HepG2 (cell line): ENCODE measurements at regions not wholly inside any gene's neighbourhood (a gene's known extent, or its start where the extent isn't known, plus 50 kb on each side); places are given as distances from the start of the nearest gene placed in this dataset.

ENCODE experiments used
- ATAC-seq: fragments of 200-7000 bp; cut with Tn5 transposase; 3 replicates; pipeline ENCODE4 v1.9.1; 2020; ENCODE audit warnings: mild to moderate bottlenecking, moderate library complexity
- BruUV-seq: library from RNA; stranded (reverse); fragments of 400-500 nt; replicated peaks from 2 replicates; lab custom pipeline; 2021; lab: Mats Ljungman, UMichigan
- CTCF ChIA-PET: fragments of 300-600 bp; formaldehyde crosslinking; extraction: SDS; loops from one replicate; lab custom pipeline; 2021; ENCODE audit warnings: low total read pairs, inconsistent platforms, low intra/inter-chr PET ratio; lab: Yijun Ruan, JAX
- POLR2A ChIA-PET: fragments of 350-600 bp; sonication (Branson Sonifier 250); formaldehyde crosslinking; loops from one replicate; lab custom pipeline; 2020; ENCODE audit warnings: antibody characterized with exemption, inconsistent platforms; lab: Yijun Ruan, JAX
- DNase-seq: peaks from one replicate; pipeline ENCODE4 v3.0.0-alpha.2; 2015; ENCODE audit warnings: low spot score
- FAIRE-seq: peaks from 3 replicates; lab custom pipeline; 2011; peaks lifted over from hg19 to GRCh38; lab: Jason Lieb, UNC
- H2AFZ ChIP-seq: one replicate; pipeline ENCODE4 v1.6.1; 2011; ENCODE audit warnings: low read length, inconsistent platforms
- H3K27ac ChIP-seq: fragments of 300-600 bp; 3 replicates; pipeline ENCODE4 v1.8.0; 2011; ENCODE audit warnings: mixed run types, mild to moderate bottlenecking, mixed read lengths, low read length, inconsistent platforms; ENCODE audit not compliant: insufficient read depth; ENCODE audit errors: extremely low read length
- H3K27me3 ChIP-seq, 2 experiments: fragments of 200-600 bp in 1 of 2; 2 replicates in 1 of 2; 3 replicates in 1 of 2; pipeline versions ENCODE4 v1.6.0 to v1.8.0; 2011; ENCODE audit warnings: low read length in 2 of 2, mild to moderate bottlenecking in 2 of 2, moderate library complexity in 2 of 2, inconsistent platforms in 1 of 2; ENCODE audit not compliant: insufficient read depth in 2 of 2, control insufficient read depth in 1 of 2
- H3K36me3 ChIP-seq, 2 experiments: fragments of 200-600 bp in 1 of 2; replicated peaks in 1 of 2; 2 replicates in 1 of 2; 3 replicates in 1 of 2; pipeline versions ENCODE4 v1.5.1 to v1.8.0; 2011; ENCODE audit warnings: low read length in 2 of 2, inconsistent platforms in 1 of 2; ENCODE audit not compliant: insufficient read depth in 2 of 2, control insufficient read depth in 1 of 2
- H3K4me1 ChIP-seq: 2 replicates; pipeline ENCODE4 v1.5.1; 2012; ENCODE audit warnings: low read length, inconsistent platforms; ENCODE audit not compliant: insufficient read depth
- H3K4me2 ChIP-seq: 2 replicates; pipeline ENCODE4 v1.6.0; 2011; ENCODE audit warnings: low read depth, low read length, inconsistent platforms
- H3K4me3 ChIP-seq, 3 experiments: fragments of 200-600 bp in 1 of 3; sonication (generic), shearing (Covaris generic) in 1 of 3; replicated peaks in 1 of 3; 2 replicates each; pipeline ENCODE4 v1.5.1; 2011 to 2016; ENCODE audit warnings: low read length in 3 of 3, inconsistent platforms in 2 of 3, low read depth in 2 of 3, mild to moderate bottlenecking in 2 of 3, control low read depth in 1 of 3, mixed read lengths in 1 of 3; ENCODE audit not compliant: insufficient read depth in 1 of 3
- H3K79me2 ChIP-seq: one replicate; pipeline ENCODE4 v1.6.1; 2011; ENCODE audit warnings: low read length, inconsistent platforms; ENCODE audit not compliant: insufficient read depth
- H3K9ac ChIP-seq: 2 replicates; pipeline ENCODE4 v1.6.0; 2011; ENCODE audit warnings: mild to moderate bottlenecking, low read depth, low read length, inconsistent platforms; ENCODE audit not compliant: insufficient read depth
- H3K9me3 ChIP-seq: 2 replicates; pipeline ENCODE4 v1.5.1; 2012; ENCODE audit warnings: mild to moderate bottlenecking, low read length
- H4K20me1 ChIP-seq: 2 replicates; pipeline ENCODE4 v1.6.0; 2011; ENCODE audit warnings: inconsistent platforms, mild to moderate bottlenecking, low read length, moderate library complexity; ENCODE audit not compliant: insufficient read depth
- FOSL2 ChIP-seq: sonication (generic); formaldehyde crosslinking; IDR thresholded peaks from 2 replicates; pipeline ENCODE4 v1.4.0; 2020; ENCODE audit warnings: missing genetic modification reagents
- FOXA1 ChIP-seq, 2 experiments: fragments of 450-650 bp in 1 of 2; sonication (generic) in 1 of 2; formaldehyde crosslinking in 1 of 2; IDR thresholded peaks; 2 replicates each; pipeline versions ENCODE4 v1.4.0 to v1.6.1; 2016 to 2020; ENCODE audit warnings: missing genetic modification reagents in 1 of 2
- HES4 ChIP-seq: sonication (generic); formaldehyde crosslinking; IDR thresholded peaks from 2 replicates; pipeline ENCODE4 v1.9.0; 2021; ENCODE audit warnings: mild to moderate bottlenecking, missing genetic modification reagents, borderline replicate concordance
- HNF1B ChIP-seq: sonication (generic); formaldehyde crosslinking; IDR thresholded peaks from 2 replicates; pipeline ENCODE4 v1.5.1; 2020; ENCODE audit warnings: mild to moderate bottlenecking, moderate library complexity, missing genetic modification reagents
- MAFG ChIP-seq: sonication (generic); formaldehyde crosslinking; IDR thresholded peaks from 2 replicates; pipeline ENCODE4 v1.5.1; 2020; ENCODE audit warnings: mild to moderate bottlenecking, missing genetic modification reagents
- PITX1 ChIP-seq: sonication (generic); formaldehyde crosslinking; IDR thresholded peaks from 2 replicates; pipeline ENCODE4 v1.5.1; 2020; ENCODE audit warnings: mild to moderate bottlenecking, missing genetic modification reagents
- ZFP36L1 ChIP-seq: sonication (generic); formaldehyde crosslinking; IDR thresholded peaks from 2 replicates; pipeline ENCODE4 v1.8.0; 2022; ENCODE audit warnings: mild to moderate bottlenecking, missing genetic modification reagents, moderate library complexity
- ZNF333 ChIP-seq: sonication (generic); formaldehyde crosslinking; IDR thresholded peaks from 2 replicates; pipeline ENCODE4 v1.4.0; 2020; ENCODE audit warnings: mild to moderate bottlenecking, missing genetic modification reagents, borderline replicate concordance
- ZNF609 ChIP-seq: sonication (generic); formaldehyde crosslinking; IDR thresholded peaks from 2 replicates; pipeline ENCODE4 v1.4.0; 2020; ENCODE audit warnings: mild to moderate bottlenecking, missing genetic modification reagents, borderline replicate concordance
- ZNF660 ChIP-seq: sonication (generic); formaldehyde crosslinking; IDR thresholded peaks from 2 replicates; pipeline ENCODE4 v1.5.1; 2020; ENCODE audit warnings: mild to moderate bottlenecking, low read depth, missing genetic modification reagents, borderline replicate concordance
- WGBS: methylation state at CpG from one replicate; pipeline ENCODE4 v1.1.6; 2017; ENCODE audit warnings: low lambda C conversion rate; 5-methylcytosine and 5-hydroxymethylcytosine counted together
- in situ Hi-C: cut with HindIII; loops from 2 replicates; pipeline ENCODE4 v1.10.0; 2017; ENCODE audit warnings: low pct_unique_long_range_greater_than_20kb; ENCODE audit not compliant: extremely low pct_ligation_motif_present
- intact Hi-C: fragments of 100-400 bp; cut with micrococcal nuclease; formaldehyde crosslinking; loops from one replicate; pipeline ENCODE4 v1.10.0; 2022; ENCODE audit not compliant: unreplicated experiment

GRCh38 chr7:92916770-92917224 is 80.4 kb upstream of the CDK6 start:
- CTCF ChIA-PET, result no interaction called here
- in situ Hi-C loops, result no loop called here
- DNase-seq (peak; percentile 27), ATAC-seq (no peak), FAIRE-seq (no peak)
- no peak overlapping the region for H3K27ac ChIP-seq
- no peaks in the 10 kb centered on the region for H3K36me3 ChIP-seq
- no peak overlapping the region for H2AFZ ChIP-seq
- no peak overlapping the region for H3K9ac ChIP-seq
- no peaks in the 10 kb centered on the region for H3K9me3 ChIP-seq
- WGBS, result 20% methylated on average over 3 of the region's 3 CpGs
- no peak for TF ChIP-seq FOXA1 (IDR thresholded peaks at IDR 0.05)
- no peak for TF ChIP-seq FOXA1 (CRISPR knock-in tag; IDR thresholded peaks at IDR 0.05)
- TF ChIP-seq HES4 (CRISPR knock-in tag), result no peak
- no peak for TF ChIP-seq FOSL2 (CRISPR knock-in tag)
- TF ChIP-seq HNF1B (CRISPR knock-in tag), result no peak
- no peak for TF ChIP-seq MAFG
- TF ChIP-seq ZNF660 (CRISPR knock-in tag), result no peak
- TF ChIP-seq, all 625 proteins: peak for 0
- H3K4me2 ChIP-seq, result no peak overlapping the region
- H3K27me3 ChIP-seq, result no peaks in the 10 kb centered on the region
- POLR2A ChIA-PET, result no interaction called here
- intact Hi-C loops, result no loop called here
- BruUV-seq, result no TSS peak
- H3K79me2 ChIP-seq, result no peaks in the 10 kb centered on the region
- no peak overlapping the region for H3K4me3 ChIP-seq
- H3K4me1 ChIP-seq, result no peaks in the 10 kb centered on the region
- no peaks in the 10 kb centered on the region for H4K20me1 ChIP-seq

GRCh38 chr7:92915348-92915747 is 79.0 kb upstream of the CDK6 start:
- WGBS, result 75% methylated on average over 3 of the region's 3 CpGs
- intact Hi-C loops, result no loop called here
- Histone ChIP-seq H3K27ac (no peak overlapping the region), H3K4me3 (no peak overlapping the region), H3K27me3 (no peaks in the 10 kb centered on the region), H3K9ac (no peak overlapping the region), H3K4me2 (no peak overlapping the region), H3K79me2 (no peaks in the 10 kb centered on the region), H3K9me3 (no peaks in the 10 kb centered on the region), H3K4me1 (no peaks in the 10 kb centered on the region), H3K36me3 (no peaks in the 10 kb centered on the region), H4K20me1 (no peaks in the 10 kb centered on the region), H2AFZ (no peak overlapping the region)
- FAIRE-seq (no peak), DNase-seq (no peak), ATAC-seq (no peak)
- no TSS peak for BruUV-seq
- POLR2A ChIA-PET, result no interaction called here
- CTCF ChIA-PET, result no interaction called here
- TF ChIP-seq ZNF609 (CRISPR knock-in tag), result no peak
- TF ChIP-seq ZFP36L1 (CRISPR knock-in tag), result no peak
- TF ChIP-seq PITX1 (CRISPR knock-in tag), result no peak
- TF ChIP-seq ZNF333 (CRISPR knock-in tag), result no peak
- in situ Hi-C loops, result no loop called here
